ENCODE measurements at regions not wholly inside any gene's neighbourhood (a gene's known extent, or its start where the extent isn't known, plus 50 kb on each side); places are given as distances from the start of the nearest gene placed in this dataset.

DNA sequence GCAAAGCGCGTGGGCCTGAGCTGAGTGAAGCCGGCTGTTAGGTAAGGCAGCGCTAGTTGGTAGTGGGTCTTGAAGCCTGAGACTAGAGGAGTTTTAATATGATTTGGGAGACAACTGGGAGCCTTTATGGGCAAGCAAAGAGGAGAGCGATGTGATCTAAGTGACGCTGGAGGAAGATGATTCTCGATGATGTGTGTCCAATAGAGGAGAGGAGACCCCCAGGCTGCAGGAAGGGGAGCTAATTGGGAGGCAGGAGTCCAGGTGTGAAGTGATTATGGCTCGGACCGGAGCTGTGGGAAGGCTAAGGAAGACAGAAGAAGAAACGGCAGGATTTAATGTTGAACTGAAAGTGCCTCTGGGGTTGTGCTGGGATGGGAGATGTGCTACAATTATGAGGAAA lies 482.9 kb upstream of the KIF2A start:
- FAIRE-seq (no peak), DNase-seq (ENCODE audit: low read depth, low spot score) (no peak)
- H3K4me2 ChIP-seq (ENCODE audit: insufficient read depth, low read length): no peak overlapping the region
- dilution Hi-C loops (cut with MboI; ENCODE audit: extremely low pct_ligation_motif_present, low sequenced_read_pairs): no loop called here
- H3K4me3 ChIP-seq (replicated peaks in 1 of 3; ENCODE audit: insufficient read depth in 1 of 3, low read depth in 1 of 3, low read length in 3 of 3): no peak overlapping the region
- intact Hi-C loops (cut with micrococcal nuclease): no loop called here
- no peaks in the 10 kb centered on the region for H3K36me3 ChIP-seq (ENCODE audit: control insufficient read depth in 2 of 2, extremely low read depth in 1 of 2, insufficient read depth in 2 of 2, low read length in 2 of 2)
- ChIA-PET POLR2A (no interaction called here), CTCF (interaction anchor here (2.4 kb wide), 1 partner anchor 15 kb away, joined by 8 read pairs; no protein-coding TSS in a partner anchor)
- BruUV-seq (replicated peaks): no TSS peak
- H4K20me1 ChIP-seq (replicated peaks; ENCODE audit: control insufficient read depth, extremely low read depth, insufficient read depth, low read length): no peaks in the 10 kb centered on the region
- H3K4me1 ChIP-seq (ENCODE audit: control insufficient read depth, extremely low read depth, insufficient read depth, low read length): no peaks in the 10 kb centered on the region
- no peak for TF ChIP-seq JUN (IDR thresholded peaks at IDR 0.05; ENCODE audit: borderline replicate concordance, insufficient read depth, insufficient read length, low read depth)
- TF ChIP-seq FOS (IDR thresholded peaks at IDR 0.05; ENCODE audit: borderline replicate concordance, insufficient read depth, low read length): no peak
- TF ChIP-seq EZH2 (IDR thresholded peaks at IDR 0.05; ENCODE audit: borderline replicate concordance, low read depth, low read length, severe bottlenecking): no peak
- no peak for TF ChIP-seq GATA2 (IDR thresholded peaks at IDR 0.05; ENCODE audit: insufficient read depth, insufficient read length, low read depth, low read length)
- TF ChIP-seq, protein P1, sequence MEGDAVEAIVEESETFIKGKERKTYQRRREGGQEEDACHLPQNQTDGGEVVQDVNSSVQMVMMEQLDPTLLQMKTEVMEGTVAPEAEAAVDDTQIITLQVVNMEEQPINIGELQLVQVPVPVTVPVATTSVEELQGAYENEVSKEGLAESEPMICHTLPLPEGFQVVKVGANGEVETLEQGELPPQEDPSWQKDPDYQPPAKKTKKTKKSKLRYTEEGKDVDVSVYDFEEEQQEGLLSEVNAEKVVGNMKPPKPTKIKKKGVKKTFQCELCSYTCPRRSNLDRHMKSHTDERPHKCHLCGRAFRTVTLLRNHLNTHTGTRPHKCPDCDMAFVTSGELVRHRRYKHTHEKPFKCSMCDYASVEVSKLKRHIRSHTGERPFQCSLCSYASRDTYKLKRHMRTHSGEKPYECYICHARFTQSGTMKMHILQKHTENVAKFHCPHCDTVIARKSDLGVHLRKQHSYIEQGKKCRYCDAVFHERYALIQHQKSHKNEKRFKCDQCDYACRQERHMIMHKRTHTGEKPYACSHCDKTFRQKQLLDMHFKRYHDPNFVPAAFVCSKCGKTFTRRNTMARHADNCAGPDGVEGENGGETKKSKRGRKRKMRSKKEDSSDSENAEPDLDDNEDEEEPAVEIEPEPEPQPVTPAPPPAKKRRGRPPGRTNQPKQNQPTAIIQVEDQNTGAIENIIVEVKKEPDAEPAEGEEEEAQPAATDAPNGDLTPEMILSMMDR (IDR thresholded peaks at IDR 0.05; ENCODE audit: extremely low read depth in 1 of 2, insufficient read depth in 1 of 2, low read depth in 1 of 2, low read length in 2 of 2): no peak
- TF ChIP-seq POLR2AphosphoS5 (IDR thresholded peaks at IDR 0.05; ENCODE audit: insufficient read depth, low read depth, low read length): no peak
- no peak for TF ChIP-seq MYC (IDR thresholded peaks at IDR 0.05; ENCODE audit: low read depth, low read length)
- no peak overlapping the region for H2AFZ ChIP-seq (ENCODE audit: low read depth, low read length)
- no peak overlapping the region for H3K27ac ChIP-seq (ENCODE audit: insufficient read depth, low read depth, low read length)
- no peaks in the 10 kb centered on the region for H3K9me1 ChIP-seq (replicated peaks; ENCODE audit: control insufficient read depth, extremely low read depth, insufficient read depth, low read length)
- no peaks in the 10 kb centered on the region for H3K9me3 ChIP-seq (replicated peaks; ENCODE audit: control insufficient read depth, insufficient read depth, low read length)
- H3K27me3 ChIP-seq (ENCODE audit: control insufficient read depth in 2 of 2, insufficient read depth in 2 of 2, low read length in 2 of 2): peaks cover 4 to 22% of the 10 kb centered on the region in 2 experiments
- H3K9ac ChIP-seq (replicated peaks; ENCODE audit: extremely low read depth, insufficient read depth, low read length): no peak overlapping the region
- no peaks in the 10 kb centered on the region for H3K79me2 ChIP-seq (ENCODE audit: control insufficient read depth, insufficient read depth, low read length)
